Coronary artery (tissue), 2 donors: ENCODE measurements at regions not wholly inside any gene's neighbourhood (a gene's known extent, or its start where the extent isn't known, plus 50 kb on each side); places are given as distances from the start of the nearest gene placed in this dataset.

Source experiments
- DNase-seq: peaks from one replicate; pipeline ENCODE4 v3.0.0-alpha.2; 2017; ENCODE audit warnings: low spot score
- H3K27ac ChIP-seq, 2 donors: fragments of 200-600 bp; sonication (generic); one replicate each; pipeline ENCODE4 v1.5.1; 2016 to 2019
- H3K4me3 ChIP-seq: fragments of 200-600 bp; sonication (generic); 2 replicates; pipeline ENCODE4 v1.5.1; 2016; ENCODE audit warnings: mild to moderate bottlenecking, moderate library complexity
- TF ChIP-seq, protein P1 (sequence below): fragments of 200-600 bp; sonication (generic); IDR thresholded peaks from one replicate; pipeline ENCODE4 v1.5.1; 2019; ENCODE audit warnings: antibody characterized with exemption

DNA sequence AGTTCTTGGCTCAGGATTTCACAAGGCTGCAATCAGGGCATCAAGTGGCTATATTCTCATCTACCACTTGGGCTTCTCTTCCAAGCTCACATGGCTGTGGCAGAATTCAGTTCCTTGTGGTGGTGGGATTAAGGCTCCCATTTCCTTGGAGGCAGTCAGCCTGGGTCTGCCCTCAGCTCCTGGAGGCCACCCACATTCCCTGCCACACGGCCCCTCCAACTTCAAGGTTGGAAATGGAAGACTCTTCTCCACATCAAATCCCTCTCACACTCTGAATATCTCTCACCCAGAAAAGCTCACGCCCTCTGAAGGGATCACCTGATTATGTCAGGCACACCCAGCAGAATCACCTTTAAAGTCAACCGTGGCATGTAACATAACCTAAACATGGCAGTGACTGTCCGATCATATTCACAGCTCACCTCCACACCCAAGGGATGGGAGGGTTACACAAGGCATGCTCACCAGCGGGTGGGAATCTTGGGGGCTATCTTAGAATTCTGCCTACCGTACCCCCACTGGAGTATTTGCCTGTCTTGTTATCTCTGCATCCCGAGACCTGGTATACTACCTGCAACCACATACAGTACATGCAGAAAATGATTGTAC is 256.2 kb upstream of the KLHL29 start:
- no peak overlapping the region for H3K4me3 ChIP-seq
- no peak overlapping the region for H3K27ac ChIP-seq
- no peak for DNase-seq
- TF ChIP-seq, protein P1, sequence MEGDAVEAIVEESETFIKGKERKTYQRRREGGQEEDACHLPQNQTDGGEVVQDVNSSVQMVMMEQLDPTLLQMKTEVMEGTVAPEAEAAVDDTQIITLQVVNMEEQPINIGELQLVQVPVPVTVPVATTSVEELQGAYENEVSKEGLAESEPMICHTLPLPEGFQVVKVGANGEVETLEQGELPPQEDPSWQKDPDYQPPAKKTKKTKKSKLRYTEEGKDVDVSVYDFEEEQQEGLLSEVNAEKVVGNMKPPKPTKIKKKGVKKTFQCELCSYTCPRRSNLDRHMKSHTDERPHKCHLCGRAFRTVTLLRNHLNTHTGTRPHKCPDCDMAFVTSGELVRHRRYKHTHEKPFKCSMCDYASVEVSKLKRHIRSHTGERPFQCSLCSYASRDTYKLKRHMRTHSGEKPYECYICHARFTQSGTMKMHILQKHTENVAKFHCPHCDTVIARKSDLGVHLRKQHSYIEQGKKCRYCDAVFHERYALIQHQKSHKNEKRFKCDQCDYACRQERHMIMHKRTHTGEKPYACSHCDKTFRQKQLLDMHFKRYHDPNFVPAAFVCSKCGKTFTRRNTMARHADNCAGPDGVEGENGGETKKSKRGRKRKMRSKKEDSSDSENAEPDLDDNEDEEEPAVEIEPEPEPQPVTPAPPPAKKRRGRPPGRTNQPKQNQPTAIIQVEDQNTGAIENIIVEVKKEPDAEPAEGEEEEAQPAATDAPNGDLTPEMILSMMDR: no peak

DNA sequence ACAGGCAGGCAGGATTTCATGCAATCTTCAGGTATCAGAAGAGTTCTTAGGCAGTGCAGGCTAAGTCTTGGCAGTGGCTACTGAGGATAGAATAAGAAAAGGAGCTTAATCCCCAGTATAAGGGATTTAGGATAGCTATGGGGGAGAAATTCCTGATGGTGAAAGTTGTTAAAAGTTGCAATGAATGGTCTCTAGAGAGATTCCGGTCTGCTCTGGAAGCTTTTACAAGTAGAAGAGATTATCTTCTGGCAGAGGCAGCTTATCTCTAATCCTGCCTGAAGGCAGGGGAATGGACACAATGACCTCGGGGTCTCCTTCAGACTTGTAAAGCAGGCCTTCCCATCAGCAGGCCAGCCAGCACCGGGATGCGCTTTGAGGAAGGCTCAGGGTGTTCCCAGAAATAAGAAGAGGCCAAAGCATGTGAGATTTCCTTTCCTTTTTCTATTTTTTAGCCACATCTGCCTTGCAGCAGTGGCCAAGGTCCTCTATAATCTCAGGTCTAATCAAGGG is 253.9 kb upstream of the KLHL29 start:
- Histone ChIP-seq H3K4me3 (no peak overlapping the region), H3K27ac (no peak overlapping the region)
- TF ChIP-seq, protein P1: no peak
- no peak for DNase-seq

DNA sequence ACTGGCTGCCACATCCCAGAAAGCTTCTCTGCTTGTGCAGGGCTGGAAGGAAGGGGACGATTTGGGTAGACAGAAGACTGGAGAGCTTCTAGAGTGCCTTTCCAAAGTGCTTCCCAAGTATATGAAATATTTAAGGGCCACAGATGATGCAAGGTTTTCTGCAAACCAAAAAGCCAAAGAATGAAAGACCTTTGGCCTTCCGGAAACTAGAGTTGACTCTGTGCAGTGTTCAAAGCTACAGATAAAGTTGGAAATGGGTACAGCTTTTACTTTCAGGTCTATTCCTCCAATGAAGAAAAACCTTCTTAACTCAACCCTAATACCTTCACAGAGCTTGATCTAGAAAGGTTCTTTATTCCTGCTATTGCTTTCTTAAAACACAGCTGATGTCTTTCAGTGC is 253.0 kb upstream of the KLHL29 start:
- no peak overlapping the region for H3K27ac ChIP-seq
- DNase-seq: no peak
- TF ChIP-seq, protein P1: no peak
- no peak overlapping the region for H3K4me3 ChIP-seq

DNA sequence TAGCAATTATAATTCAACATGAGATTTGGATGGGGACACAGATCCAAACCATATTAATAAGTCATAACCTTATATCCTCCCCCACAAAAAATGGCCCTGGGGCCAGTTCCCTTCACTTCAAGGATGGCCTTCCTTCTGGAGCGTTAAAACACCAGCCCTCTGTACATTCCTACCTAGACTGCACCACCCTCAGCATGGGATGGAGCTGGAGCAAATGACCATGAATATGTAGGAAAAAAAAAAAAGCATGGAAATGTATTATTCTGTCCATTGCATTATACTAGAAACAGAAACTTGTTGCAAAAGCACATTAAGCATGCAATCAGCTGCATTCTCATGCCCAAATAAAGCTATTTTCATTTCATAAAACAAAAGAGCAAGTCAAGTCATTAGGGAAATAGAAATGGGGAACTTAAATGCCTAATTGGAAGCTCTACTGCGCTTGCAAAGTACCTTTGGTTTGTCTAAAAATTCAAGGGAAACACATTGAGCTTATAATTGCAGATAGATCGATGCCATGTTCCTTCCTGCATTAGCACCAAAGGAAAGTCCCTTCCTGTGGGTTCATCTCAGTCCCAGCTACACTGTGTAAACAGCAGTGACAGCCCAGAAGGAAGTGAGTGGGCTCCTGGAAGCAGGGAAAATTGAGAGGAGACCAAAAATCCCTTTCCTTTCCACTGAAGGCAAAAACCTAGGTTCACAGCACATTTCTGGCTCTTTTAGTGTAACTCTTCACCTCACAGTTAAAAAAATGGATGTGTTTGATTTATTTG is 252.0 kb upstream of the KLHL29 start:
- no peak for DNase-seq
- TF ChIP-seq, protein P1: no peak
- H3K27ac ChIP-seq: no peak overlapping the region
- H3K4me3 ChIP-seq: no peak overlapping the region

DNA sequence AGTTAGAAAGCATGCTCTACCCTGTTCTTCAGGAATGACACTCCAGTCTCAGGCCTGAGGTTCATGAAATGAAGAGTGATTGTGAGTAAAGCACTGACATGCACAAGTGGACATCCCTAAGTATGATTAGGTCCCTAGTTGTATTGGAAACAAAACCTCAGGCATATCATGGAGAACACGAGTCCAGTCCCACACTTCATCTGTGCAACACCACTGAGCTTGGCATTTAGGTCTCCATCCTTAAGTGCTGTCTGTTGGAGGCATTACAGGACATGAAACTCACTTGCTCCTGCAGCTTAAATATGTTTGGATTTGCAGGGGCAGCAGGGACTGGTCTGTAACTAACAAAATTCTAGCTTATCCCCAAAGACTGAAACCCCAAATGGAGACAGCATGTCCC is 250.3 kb upstream of the KLHL29 start:
- no peak overlapping the region for H3K4me3 ChIP-seq
- H3K27ac ChIP-seq: no peak overlapping the region
- no peak for DNase-seq
- TF ChIP-seq, protein P1: no peak

DNA sequence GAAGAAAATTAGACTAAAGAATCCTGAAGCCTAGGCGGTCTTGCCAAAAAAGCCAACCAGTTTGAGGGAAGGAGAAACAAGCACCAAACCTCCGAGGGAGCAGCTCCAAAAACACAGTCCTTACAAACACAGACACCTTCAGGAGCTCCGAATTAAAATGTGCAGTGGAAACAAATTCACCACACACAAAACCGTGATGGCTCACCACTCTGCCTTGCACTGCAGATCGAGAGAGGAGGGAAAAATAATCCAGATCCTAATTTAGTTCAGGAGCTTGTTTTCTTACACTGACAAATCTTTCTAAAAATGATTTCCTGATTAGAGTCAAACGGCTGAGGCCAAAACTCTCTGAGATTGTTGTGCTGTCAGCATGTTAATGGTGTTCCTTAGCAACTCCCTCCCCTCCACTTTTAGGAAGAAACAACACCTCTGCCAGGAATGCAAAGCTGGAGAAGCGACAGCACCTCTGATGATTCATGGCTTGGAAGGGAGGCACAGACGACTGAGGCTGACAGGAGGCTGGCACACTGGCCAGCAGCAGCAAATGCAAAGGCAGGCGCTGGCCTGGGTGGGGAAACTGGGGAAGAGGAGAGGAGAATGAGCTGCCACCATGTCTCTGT is 249.4 kb upstream of the KLHL29 start:
- Histone ChIP-seq H3K4me3 (no peak overlapping the region), H3K27ac (peak overlapping the region in 1 of 2 donors; percentile 25)
- TF ChIP-seq, protein P1: no peak
- peak; percentile 75 for DNase-seq
